CD1c-positive myeloid dendritic cell (primary cell): ENCODE measurements at regions not wholly inside any gene's neighbourhood (a gene's known extent, or its start where the extent isn't known, plus 50 kb on each side); places are given as distances from the start of the nearest gene placed in this dataset.
"Not testable (repeated sequence)": the region's sequence is repeated elsewhere in the genome, so short reads cannot be mapped to it uniquely, and the experiment has no call there.

Experiments
- DNase-seq: peaks from one replicate; pipeline ENCODE4 v3.0.0-alpha.2; 2016; ENCODE audit errors: extremely low spot score

- no peak for DNase-seq
Observed at GRCh38 chr7:125847055-125847454, 917.4 kb upstream of the POT1 start.

GRCh38 chr7:125845686-125846085, 916.1 kb upstream of the POT1 start:
- no peak for DNase-seq

- DNase-seq, result no peak
Observed at GRCh38 chr7:125834421-125834820, 904.8 kb upstream of the POT1 start.

- DNase-seq, result no peak
Observed at GRCh38 chr7:125833839-125834238, 904.2 kb upstream of the POT1 start.

- no peak for DNase-seq
Observed at GRCh38 chr7:125830743-125831142, 901.1 kb upstream of the POT1 start.

GRCh38 chr7:125828153-125828700, 898.6 kb upstream of the POT1 start:
- DNase-seq, result no peak

- no peak for DNase-seq
Observed at GRCh38 chr7:125823538-125823937, 893.9 kb upstream of the POT1 start.

GRCh38 chr7:125820495-125820894, 890.9 kb upstream of the POT1 start:
- DNase-seq, result no peak

- no peak for DNase-seq
Observed at GRCh38 chr7:125814100-125814499, 884.5 kb upstream of the POT1 start.

- DNase-seq, result not testable (repeated sequence)
Observed at GRCh38 chr7:125806491-125806890, 876.9 kb upstream of the POT1 start.

GRCh38 chr7:125804273-125804672, 874.6 kb upstream of the POT1 start:
- DNase-seq, result no peak

- no peak for DNase-seq
Observed at GRCh38 chr7:125780153-125780552, 850.5 kb upstream of the POT1 start.

GRCh38 chr7:125775317-125775716, 845.7 kb upstream of the POT1 start:
- no peak for DNase-seq

- no peak for DNase-seq
Observed at GRCh38 chr7:125773113-125773785, 843.6 kb upstream of the POT1 start.

GRCh38 chr7:125747966-125748365, 818.3 kb upstream of the POT1 start:
- DNase-seq, result no peak

- DNase-seq, result no peak
Observed at GRCh38 chr7:125746510-125746909, 816.9 kb upstream of the POT1 start.

GRCh38 chr7:125727215-125727614, 797.6 kb upstream of the POT1 start:
- DNase-seq, result no peak

GRCh38 chr7:125695626-125696025, 766.0 kb upstream of the POT1 start:
- DNase-seq, result no peak

- no peak for DNase-seq
Observed at GRCh38 chr7:125683156-125683555, 753.5 kb upstream of the POT1 start.

- no peak for DNase-seq
Observed at GRCh38 chr7:125681508-125681907, 751.9 kb upstream of the POT1 start.

- no peak for DNase-seq
Observed at GRCh38 chr7:125678771-125679170, 749.1 kb upstream of the POT1 start.

GRCh38 chr7:125675640-125676039, 746.0 kb upstream of the POT1 start:
- DNase-seq, result no peak

- no peak for DNase-seq
Observed at GRCh38 chr7:125675169-125675568, 745.5 kb upstream of the POT1 start.
